ENCODE measurements at regions not wholly inside any gene's neighbourhood (a gene's known extent, or its start where the extent isn't known, plus 50 kb on each side); places are given as distances from the start of the nearest gene placed in this dataset.

- no peak for TF ChIP-seq TCF7L2 (IDR thresholded peaks at IDR 0.05; ENCODE audit: low read depth, low read length)
- no peak for TF ChIP-seq POLR2A (IDR thresholded peaks at IDR 0.05; ENCODE audit: insufficient read depth in 1 of 2, low read depth in 2 of 2, low read length in 2 of 2)
- TF ChIP-seq ZNF264 (CRISPR knock-in tag; IDR thresholded peaks at IDR 0.05): no peak
- no peak for TF ChIP-seq ATF4 (CRISPR knock-in tag; IDR thresholded peaks at IDR 0.05)
Measured at GRCh38 chr11:70906101-70906500, 346.3 kb downstream of the SHANK2 start.
